ENCODE measurements at regions not wholly inside any gene's neighbourhood (a gene's known extent, or its start where the extent isn't known, plus 50 kb on each side); places are given as distances from the start of the nearest gene placed in this dataset.

DNA sequence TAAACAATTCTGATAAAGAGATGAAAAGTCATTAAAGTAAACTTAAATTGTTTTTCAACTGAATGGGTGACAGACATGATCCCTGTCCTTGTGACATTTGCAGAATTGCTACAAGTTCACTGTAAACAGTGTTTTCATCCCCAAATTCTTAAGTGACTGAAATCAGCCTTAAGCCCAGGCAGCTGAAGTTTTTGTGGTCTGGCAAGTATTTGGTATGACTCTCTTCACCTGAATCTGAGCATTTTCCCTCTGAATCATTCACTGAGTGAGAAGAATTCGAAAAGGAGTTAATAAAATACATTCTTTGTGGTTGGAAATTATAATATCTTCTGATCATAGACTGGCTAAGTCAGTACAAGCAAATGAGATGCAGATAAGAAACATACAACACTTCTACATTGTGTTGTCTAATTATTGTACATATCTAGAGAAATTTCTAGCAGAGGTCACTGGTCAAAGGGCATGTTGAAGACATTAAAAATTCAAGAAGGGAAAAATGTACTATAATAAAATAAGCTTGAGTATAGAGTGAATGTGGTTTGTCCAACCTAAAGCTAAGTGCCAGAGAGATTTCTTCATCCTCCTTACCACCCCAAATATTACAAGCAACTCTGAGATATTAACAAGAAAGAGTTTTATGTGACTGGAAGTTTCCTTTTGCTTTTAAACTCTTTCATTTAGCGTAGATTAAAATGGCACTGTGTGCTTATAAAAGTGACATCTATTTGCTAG, 177.8 kb upstream of the DIO2 start:
- H3K27me3 ChIP-seq (ENCODE audit: control insufficient read depth, insufficient read depth, low read length) = no peaks in the 10 kb centered on the region
- no peak overlapping the region for H3K4me3 ChIP-seq (ENCODE audit: low read depth, low read length)
- no peaks in the 10 kb centered on the region for H3K36me3 ChIP-seq (ENCODE audit: control insufficient read depth, insufficient read depth, low read length)
- FAIRE-seq (no peak), DNase-seq (ENCODE audit: low read depth) (peak; percentile 89)
- TF ChIP-seq, protein P1, sequence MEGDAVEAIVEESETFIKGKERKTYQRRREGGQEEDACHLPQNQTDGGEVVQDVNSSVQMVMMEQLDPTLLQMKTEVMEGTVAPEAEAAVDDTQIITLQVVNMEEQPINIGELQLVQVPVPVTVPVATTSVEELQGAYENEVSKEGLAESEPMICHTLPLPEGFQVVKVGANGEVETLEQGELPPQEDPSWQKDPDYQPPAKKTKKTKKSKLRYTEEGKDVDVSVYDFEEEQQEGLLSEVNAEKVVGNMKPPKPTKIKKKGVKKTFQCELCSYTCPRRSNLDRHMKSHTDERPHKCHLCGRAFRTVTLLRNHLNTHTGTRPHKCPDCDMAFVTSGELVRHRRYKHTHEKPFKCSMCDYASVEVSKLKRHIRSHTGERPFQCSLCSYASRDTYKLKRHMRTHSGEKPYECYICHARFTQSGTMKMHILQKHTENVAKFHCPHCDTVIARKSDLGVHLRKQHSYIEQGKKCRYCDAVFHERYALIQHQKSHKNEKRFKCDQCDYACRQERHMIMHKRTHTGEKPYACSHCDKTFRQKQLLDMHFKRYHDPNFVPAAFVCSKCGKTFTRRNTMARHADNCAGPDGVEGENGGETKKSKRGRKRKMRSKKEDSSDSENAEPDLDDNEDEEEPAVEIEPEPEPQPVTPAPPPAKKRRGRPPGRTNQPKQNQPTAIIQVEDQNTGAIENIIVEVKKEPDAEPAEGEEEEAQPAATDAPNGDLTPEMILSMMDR (IDR thresholded peaks at IDR 0.05; ENCODE audit: insufficient read depth, low read length, severe bottlenecking) = no peak

DNA sequence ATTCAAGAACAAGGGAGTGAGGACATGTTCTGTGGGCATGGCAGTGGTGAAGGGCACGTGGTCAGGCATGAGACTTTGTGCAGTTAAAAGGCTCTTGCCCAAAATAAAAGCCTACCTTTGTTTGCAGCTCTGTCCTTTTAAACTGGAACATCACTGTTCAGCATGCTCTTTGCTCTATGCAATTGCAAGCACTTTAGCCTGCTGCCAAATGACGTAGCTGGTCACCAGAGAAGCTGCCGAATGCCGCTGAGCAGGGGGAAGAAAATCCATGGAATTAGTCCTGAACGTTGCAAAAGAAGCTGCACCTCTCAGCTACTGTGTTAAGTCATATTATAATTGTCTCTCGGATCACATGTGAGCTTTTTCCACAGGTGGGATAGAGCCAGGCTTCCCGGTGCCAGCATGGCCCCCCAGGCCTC, 176.3 kb upstream of the DIO2 start:
- H3K27me3 ChIP-seq (ENCODE audit: control insufficient read depth, insufficient read depth, low read length) = no peaks in the 10 kb centered on the region
- H3K36me3 ChIP-seq (ENCODE audit: control insufficient read depth, insufficient read depth, low read length) = no peaks in the 10 kb centered on the region
- TF ChIP-seq, protein P1 (IDR thresholded peaks at IDR 0.05; ENCODE audit: insufficient read depth, low read length, severe bottlenecking) = no peak
- FAIRE-seq (no peak), DNase-seq (ENCODE audit: low read depth) (no peak)
- no peak overlapping the region for H3K4me3 ChIP-seq (ENCODE audit: low read depth, low read length)

DNA sequence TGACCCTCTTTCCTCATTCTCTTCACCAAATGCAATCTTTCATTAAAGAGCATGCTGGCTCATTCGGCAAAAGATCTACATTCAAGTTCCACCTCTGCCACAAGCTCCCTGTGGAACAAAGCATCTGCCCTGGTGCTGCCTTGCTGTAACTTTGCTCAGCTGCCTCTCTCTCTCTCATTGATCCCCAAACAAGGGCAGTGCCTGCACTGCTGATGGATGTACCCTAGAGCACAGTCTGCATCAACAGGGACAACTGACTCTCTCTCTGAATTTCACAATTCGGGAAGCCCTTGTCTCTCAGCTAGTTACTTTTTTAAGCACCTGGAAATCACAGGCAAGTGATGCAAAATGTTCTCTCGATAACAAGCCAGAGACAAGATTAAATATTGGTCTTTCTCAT, 174.0 kb upstream of the DIO2 start:
- TF ChIP-seq, protein P1 (IDR thresholded peaks at IDR 0.05; ENCODE audit: insufficient read depth, low read length, severe bottlenecking) = no peak
- Histone ChIP-seq H3K36me3 (ENCODE audit: control insufficient read depth, insufficient read depth, low read length) (no peaks in the 10 kb centered on the region), H3K27me3 (ENCODE audit: control insufficient read depth, insufficient read depth, low read length) (no peaks in the 10 kb centered on the region), H3K4me3 (ENCODE audit: low read depth, low read length) (no peak overlapping the region)
- DNase-seq (ENCODE audit: low read depth) = no peak
- FAIRE-seq = peak; percentile 73

DNA sequence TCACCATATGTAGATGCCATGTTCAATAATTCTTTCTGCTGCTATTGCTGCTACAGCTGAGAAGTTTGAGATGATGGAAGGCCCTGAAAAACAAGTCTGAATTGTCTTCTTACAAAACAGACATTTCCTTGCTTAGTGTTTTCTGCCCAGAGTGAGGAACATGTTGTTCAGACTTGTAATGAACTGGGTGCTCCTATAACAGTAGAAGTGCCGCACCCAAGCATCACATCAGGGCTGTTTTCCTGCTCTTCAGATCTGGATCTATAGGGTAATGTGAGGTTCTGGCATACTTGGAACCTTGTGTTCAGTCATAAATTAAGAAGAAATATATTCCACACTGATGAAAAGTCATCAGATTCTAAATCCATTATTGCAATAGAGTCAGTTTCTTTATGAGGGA, 171.9 kb upstream of the DIO2 start:
- Histone ChIP-seq H3K4me3 (ENCODE audit: low read depth, low read length) (no peak overlapping the region), H3K36me3 (ENCODE audit: control insufficient read depth, insufficient read depth, low read length) (no peaks in the 10 kb centered on the region), H3K27me3 (ENCODE audit: control insufficient read depth, insufficient read depth, low read length) (no peaks in the 10 kb centered on the region)
- DNase-seq (ENCODE audit: low read depth) (no peak), FAIRE-seq (no peak)
- TF ChIP-seq, protein P1 (IDR thresholded peaks at IDR 0.05; ENCODE audit: insufficient read depth, low read length, severe bottlenecking) = no peak

DNA sequence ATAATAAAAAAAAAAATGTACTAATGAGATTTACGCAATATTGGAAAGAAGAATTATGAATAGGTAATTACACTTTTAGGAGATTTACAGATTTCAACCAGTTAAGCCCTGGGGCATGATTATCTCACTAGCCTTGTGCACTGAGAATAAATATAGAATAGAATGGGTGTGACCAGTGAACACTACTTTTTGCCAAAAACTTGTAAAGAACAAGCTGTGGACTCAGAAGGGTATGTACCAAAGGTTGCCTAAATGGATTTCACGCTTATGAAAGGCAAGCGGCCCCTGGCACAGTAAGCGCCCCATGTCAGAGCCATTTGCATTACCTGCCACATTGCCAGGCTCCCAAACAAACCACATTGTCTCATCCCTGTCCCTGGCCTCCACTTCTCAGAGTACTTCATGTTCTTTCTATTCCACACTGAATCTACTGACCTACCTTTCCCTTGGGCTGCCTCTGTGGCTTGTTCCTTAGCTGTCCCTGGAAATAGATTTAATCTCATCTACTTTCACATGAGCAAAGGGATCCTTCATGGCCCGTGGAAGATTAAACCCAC, 170.6 kb upstream of the DIO2 start:
- DNase-seq (ENCODE audit: low read depth) (no peak), FAIRE-seq (no peak)
- no peaks in the 10 kb centered on the region for H3K36me3 ChIP-seq (ENCODE audit: control insufficient read depth, insufficient read depth, low read length)

More for the DNA sequence above, 170.6 kb upstream of the DIO2 start:
- Histone ChIP-seq H3K4me3 (ENCODE audit: low read depth, low read length) (no peak overlapping the region), H3K27me3 (ENCODE audit: control insufficient read depth, insufficient read depth, low read length) (no peaks in the 10 kb centered on the region)
- TF ChIP-seq, protein P1 (IDR thresholded peaks at IDR 0.05; ENCODE audit: insufficient read depth, low read length, severe bottlenecking) = no peak

Measured in bronchial epithelial cell (primary cell).